HL-60 (cell line): ENCODE measurements at regions not wholly inside any gene's neighbourhood (a gene's known extent, or its start where the extent isn't known, plus 50 kb on each side); places are given as distances from the start of the nearest gene placed in this dataset.

ENCODE experiments used
- POLR2AphosphoS5 ChIP-seq: IDR thresholded peaks from 2 replicates; pipeline ENCODE4 v1.6.1; 2012; ENCODE audit warnings: low read depth
- TF ChIP-seq, protein P1 (sequence below): IDR thresholded peaks from one replicate; pipeline ENCODE4 v1.5.1; 2011; ENCODE audit warnings: low read length, control low read depth, inconsistent platforms; ENCODE audit not compliant: insufficient read depth
- TF ChIP-seq, protein P2 (sequence below): IDR thresholded peaks from 2 replicates; pipeline ENCODE4 v1.6.1; 2012; ENCODE audit warnings: low read depth; ENCODE audit not compliant: insufficient replicate concordance

DNA sequence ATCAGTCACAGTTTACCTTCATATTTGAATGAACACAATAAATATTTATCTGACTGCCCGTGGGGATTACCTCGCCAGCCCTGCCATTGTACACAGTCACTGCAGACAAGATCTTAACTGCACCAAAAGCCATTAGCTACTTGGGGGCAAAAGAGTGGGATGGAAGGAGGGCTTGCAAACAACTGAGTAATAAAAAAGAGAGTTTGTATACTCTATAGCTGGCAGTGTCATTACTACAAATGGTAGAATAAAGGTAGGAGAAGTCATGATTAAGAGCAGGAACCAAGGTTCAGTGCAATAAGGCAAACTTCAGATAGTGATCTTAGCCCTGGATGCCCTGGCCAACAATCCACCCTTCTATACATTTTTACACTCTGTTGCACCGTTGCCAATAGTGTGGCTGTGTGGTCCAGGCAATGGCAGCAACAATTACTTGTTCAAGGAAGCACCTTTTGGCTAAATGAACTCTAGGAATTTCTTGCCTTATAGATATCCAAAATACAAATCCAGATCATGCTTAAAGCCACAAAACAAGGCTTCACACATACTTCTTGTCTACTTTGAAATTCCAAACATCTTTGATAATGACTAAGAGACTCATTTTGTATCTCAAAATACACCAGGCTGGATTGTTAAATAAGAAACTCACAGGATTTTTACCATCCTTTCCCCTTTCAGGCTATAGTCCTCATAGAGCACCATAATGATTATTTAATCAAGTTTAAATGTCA lies 955.4 kb upstream of the ADGRB3 start:
- TF ChIP-seq, protein P1, sequence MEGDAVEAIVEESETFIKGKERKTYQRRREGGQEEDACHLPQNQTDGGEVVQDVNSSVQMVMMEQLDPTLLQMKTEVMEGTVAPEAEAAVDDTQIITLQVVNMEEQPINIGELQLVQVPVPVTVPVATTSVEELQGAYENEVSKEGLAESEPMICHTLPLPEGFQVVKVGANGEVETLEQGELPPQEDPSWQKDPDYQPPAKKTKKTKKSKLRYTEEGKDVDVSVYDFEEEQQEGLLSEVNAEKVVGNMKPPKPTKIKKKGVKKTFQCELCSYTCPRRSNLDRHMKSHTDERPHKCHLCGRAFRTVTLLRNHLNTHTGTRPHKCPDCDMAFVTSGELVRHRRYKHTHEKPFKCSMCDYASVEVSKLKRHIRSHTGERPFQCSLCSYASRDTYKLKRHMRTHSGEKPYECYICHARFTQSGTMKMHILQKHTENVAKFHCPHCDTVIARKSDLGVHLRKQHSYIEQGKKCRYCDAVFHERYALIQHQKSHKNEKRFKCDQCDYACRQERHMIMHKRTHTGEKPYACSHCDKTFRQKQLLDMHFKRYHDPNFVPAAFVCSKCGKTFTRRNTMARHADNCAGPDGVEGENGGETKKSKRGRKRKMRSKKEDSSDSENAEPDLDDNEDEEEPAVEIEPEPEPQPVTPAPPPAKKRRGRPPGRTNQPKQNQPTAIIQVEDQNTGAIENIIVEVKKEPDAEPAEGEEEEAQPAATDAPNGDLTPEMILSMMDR: no peak
- TF ChIP-seq, protein P2, sequence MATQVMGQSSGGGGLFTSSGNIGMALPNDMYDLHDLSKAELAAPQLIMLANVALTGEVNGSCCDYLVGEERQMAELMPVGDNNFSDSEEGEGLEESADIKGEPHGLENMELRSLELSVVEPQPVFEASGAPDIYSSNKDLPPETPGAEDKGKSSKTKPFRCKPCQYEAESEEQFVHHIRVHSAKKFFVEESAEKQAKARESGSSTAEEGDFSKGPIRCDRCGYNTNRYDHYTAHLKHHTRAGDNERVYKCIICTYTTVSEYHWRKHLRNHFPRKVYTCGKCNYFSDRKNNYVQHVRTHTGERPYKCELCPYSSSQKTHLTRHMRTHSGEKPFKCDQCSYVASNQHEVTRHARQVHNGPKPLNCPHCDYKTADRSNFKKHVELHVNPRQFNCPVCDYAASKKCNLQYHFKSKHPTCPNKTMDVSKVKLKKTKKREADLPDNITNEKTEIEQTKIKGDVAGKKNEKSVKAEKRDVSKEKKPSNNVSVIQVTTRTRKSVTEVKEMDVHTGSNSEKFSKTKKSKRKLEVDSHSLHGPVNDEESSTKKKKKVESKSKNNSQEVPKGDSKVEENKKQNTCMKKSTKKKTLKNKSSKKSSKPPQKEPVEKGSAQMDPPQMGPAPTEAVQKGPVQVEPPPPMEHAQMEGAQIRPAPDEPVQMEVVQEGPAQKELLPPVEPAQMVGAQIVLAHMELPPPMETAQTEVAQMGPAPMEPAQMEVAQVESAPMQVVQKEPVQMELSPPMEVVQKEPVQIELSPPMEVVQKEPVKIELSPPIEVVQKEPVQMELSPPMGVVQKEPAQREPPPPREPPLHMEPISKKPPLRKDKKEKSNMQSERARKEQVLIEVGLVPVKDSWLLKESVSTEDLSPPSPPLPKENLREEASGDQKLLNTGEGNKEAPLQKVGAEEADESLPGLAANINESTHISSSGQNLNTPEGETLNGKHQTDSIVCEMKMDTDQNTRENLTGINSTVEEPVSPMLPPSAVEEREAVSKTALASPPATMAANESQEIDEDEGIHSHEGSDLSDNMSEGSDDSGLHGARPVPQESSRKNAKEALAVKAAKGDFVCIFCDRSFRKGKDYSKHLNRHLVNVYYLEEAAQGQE: no peak
- TF ChIP-seq POLR2AphosphoS5: no peak
